ENCODE measurements at regions not wholly inside any gene's neighbourhood (a gene's known extent, or its start where the extent isn't known, plus 50 kb on each side); places are given as distances from the start of the nearest gene placed in this dataset.
"Not testable (repeated sequence)": the region's sequence is repeated elsewhere in the genome, so short reads cannot be mapped to it uniquely, and the experiment has no call there.

- DNase-seq, result no peak
Measured at GRCh38 chr13:75985132-75985531, 349.0 kb downstream of the LMO7 start.

- DNase-seq, result no peak
Measured at GRCh38 chr13:75978818-75979217, 342.7 kb downstream of the LMO7 start.

GRCh38 chr13:75968103-75968838 is 332.1 kb downstream of the LMO7 start:
- no peak for DNase-seq

- no peak for DNase-seq
Measured at GRCh38 chr13:75963302-75963701, 327.2 kb downstream of the LMO7 start.

GRCh38 chr13:75961911-75962310 is 325.8 kb downstream of the LMO7 start:
- no peak for DNase-seq

GRCh38 chr13:75960538-75960994 is 324.4 kb downstream of the LMO7 start:
- no peak for DNase-seq

DNA sequence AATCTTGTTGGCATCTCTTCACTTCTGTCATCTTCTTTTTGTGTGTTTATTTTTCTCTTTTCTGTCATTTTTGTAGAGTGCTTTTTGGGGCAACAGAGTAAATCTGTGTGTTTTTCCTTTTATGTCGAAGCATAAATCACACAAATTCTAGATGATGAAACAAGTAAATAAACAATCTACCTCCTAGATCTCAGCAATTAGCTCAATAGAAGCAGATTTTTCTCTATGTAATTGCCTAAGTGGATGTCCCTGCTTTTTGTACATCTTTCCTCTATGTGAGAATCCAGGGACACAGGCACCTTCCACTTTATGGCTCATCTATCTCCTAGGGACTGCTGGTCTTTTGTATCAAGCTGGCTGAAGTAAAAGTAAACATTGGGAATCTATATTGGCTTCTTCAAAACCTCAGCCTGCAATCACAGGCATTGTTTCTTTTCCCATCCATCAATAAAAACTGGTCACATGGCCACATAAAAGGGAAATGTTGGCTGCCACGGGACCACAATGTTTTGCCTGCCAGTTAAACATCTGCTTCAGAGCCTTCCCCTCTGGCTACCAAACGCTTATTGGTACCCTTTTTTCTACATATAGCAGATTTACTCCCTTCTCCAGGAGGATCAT is 323.8 kb downstream of the LMO7 start:
- DNase-seq, result no peak

DNA sequence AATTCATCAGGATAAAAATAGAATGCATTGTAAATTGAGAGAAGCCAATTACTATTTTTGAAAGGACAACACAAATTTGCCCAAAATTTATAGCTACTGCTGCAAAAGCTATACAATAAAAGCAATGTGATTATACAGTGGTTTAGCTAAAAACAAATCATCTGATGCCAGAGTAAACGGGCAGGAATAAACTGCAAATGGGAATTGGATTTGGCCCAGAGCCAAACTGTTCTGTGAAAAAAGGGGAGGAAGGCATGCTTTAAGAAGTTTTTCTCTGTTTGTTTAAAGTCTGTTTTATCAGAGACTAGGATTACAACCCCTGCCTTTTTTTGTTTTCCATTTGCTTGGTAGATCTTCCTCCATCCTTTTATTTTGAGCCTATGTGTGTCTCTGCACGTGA is 317.5 kb downstream of the LMO7 start:
- not testable (repeated sequence) for DNase-seq

DNA sequence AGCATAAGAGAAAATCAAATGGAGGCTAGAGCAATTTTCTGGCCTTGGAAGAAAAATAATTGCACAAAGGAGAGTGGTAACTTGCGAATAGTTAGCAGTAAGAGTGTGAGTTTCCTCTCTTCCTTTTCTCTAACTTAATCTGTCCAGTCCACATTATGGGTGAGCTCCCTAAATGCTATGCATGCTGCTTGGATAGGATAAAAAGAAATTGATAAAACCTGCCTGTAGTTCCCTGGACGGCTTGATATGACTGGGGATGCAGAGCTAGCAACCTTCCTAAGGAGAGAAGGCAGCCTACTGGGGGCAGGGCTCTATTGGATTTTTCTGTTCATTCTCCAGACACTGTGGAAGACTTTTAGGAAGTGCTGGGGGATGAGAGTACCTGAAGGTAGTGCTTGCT is 311.3 kb downstream of the LMO7 start:
- DNase-seq, result no peak

GRCh38 chr13:75946536-75947284 is 310.6 kb downstream of the LMO7 start:
- DNase-seq, result no peak

GRCh38 chr13:75945841-75946482 is 309.8 kb downstream of the LMO7 start:
- DNase-seq, result no peak

DNA sequence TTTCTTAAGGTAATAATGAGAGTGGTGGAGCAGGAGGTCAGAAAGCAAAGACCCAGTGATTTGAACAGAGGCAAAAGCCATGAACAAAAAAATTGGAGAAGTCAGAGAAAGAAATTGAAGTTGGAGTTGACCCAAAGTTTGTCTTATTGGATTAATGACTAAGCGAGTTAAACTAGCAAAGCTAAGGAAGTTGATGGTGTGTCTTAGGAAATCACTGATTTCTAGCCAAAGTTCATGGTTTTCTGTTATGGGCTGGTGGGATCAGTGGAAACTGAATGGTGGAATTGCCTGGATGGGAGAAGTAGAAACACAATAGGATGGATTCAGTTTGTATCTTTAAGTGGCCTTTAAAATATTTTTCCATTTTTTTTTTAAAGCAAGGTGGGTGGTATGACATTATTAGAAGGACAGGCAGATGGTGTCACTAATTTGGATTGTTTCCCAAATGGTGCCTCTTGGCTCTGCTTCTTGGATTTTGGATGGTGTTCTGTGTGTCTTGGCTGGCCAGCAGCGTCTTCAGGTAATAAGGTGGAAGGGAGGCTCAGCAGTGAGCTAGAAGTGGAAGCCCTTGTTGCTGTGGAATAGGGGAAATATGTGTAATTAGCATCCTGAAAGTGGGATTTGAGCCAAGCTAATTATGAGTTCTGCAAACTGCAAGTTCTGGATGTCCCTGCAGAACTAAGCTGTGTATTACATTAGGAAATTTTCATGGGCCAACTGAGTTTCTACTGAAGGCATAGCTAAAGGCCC is 302.9 kb downstream of the LMO7 start:
- no peak for DNase-seq

- DNase-seq, result no peak
Measured at GRCh38 chr13:75936791-75937190, 300.7 kb downstream of the LMO7 start.

GRCh38 chr13:75935805-75936204 is 299.7 kb downstream of the LMO7 start:
- DNase-seq, result no peak

DNA sequence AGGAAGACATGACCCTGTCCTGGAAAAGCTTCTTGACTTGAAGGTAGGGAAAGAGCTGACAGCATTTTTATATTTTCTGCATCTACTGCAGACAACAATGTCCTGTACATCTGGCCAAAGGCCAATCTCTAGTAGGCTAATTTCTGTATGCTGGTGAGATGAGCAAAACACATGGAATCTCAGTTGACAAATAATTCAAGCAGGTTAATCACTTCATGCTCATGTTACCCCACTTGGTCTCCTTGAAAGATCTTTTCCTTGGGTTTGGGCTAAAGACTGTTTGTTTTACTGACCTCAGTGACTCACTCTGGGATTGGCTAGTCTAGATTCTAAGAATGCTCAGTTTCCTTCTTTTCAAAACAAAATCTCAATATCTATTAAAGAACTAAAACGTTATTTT is 298.8 kb downstream of the LMO7 start:
- no peak for DNase-seq

GRCh38 chr13:75932636-75933035 is 296.5 kb downstream of the LMO7 start:
- DNase-seq, result no peak

DNA sequence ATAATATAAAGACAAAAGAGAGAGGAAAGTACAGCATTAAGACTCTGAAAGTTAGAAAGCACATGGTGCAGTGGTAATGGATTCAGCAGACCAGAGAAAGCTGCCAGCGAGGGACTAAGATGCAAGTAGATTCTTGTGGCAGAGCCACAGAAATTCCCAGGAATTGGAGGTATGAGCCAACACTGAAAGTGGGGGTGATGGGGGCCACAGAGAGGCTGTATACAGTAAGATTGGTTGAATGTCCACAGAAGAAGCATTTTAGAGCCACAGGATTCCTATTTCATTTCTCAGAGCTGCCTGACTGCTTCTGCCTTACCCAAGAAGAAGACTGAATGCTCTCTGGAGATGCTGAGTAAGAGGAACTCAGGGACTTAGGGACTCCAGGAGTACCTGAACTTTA is 295.0 kb downstream of the LMO7 start:
- DNase-seq, result no peak

DNA sequence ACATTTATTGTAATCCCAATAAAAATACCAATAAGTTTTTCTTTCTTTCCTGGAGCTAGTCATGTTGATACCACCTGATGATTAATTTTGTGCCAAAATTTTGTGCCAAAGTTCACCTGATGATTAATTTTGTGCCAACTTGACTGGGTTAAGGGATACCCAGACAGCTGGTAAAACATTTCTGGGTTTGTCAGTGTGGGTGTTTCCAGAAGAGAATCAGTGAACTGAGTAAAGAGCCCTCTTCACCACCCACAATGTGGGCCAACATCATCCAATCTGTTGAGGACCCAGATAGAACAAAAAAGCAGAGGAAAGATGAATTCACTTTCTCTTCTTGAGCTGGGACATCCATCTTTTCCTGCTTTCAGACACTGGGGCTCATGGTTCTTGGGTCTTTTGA is 292.9 kb downstream of the LMO7 start:
- DNase-seq, result no peak

GRCh38 chr13:75927183-75927669 is 291.1 kb downstream of the LMO7 start:
- no peak for DNase-seq

GRCh38 chr13:75920536-75920935 is 284.4 kb downstream of the LMO7 start:
- no peak for DNase-seq

DNA sequence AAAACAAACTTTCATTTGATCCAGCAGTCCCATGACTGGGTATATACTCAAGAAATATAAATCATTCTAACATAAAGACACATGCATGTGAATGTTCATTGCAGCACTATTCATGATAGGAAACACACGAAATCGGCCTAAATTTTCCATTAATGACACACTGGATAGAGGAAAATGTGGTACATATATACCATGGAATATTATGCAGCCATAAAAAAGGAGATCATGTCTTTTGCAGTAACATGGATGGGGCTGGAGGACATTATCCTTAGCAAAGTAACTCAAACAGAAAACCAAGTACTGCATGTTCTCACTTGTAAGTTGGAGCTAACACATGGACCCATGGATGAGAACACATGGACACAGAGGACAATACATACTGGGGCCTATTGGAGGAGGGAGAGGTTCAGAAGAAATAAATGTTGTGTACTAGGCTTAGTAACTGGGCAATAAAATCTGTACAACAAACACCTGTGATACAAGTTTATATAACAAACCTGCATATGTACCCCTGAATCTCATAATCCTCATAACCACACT is 283.6 kb downstream of the LMO7 start:
- no peak for DNase-seq

DNA sequence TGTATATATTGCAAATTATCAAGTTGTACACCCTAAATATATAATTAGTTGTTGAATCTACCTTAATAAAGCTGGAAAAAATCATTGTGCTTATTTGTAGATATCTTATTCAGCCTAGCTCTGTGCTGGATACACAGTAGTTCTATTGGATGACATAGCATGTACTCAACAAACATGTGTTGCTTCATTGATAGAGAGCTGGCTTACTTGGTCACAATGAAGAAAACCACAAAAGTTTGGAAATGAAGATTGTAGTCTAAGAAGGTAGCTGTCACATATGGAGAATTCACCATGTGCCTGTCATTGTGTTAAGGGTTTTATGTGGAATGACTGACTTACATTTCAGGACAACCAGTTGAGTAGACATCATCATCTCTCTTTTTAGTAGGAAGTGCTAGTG is 278.9 kb downstream of the LMO7 start:
- DNase-seq, result no peak
